Heart right ventricle (tissue), 16 donors: ENCODE measurements at regions not wholly inside any gene's neighbourhood (a gene's known extent, or its start where the extent isn't known, plus 50 kb on each side); places are given as distances from the start of the nearest gene placed in this dataset.

Experiments
- ATAC-seq, 8 donors: fragments of 200-7000 bp; cut with Tn5 transposase; one replicate each; pipeline ENCODE4 v1.9.1; 2020; ENCODE audit warnings: mild to moderate bottlenecking in 8 of 8, moderate library complexity in 8 of 8, moderate number of reproducible peaks in 1 of 8
- DNase-seq, 2 donors: peaks; one replicate each; pipeline ENCODE4 v3.0.0-alpha.2; 2020
- H3K27ac ChIP-seq, 10 donors: fragments of 200-600 bp; sonication (generic) in 2 of 10; one replicate each; pipeline versions ENCODE4 v1.5.0 to v1.8.0; 2020 to 2022; ENCODE audit warnings: mild to moderate bottlenecking in 3 of 10
- H3K27me3 ChIP-seq, 7 donors: fragments of 200-600 bp; one replicate each; pipeline ENCODE4 v1.8.0; 2021 to 2022; ENCODE audit warnings: mild to moderate bottlenecking in 2 of 7
- H3K36me3 ChIP-seq, 9 donors: fragments of 200-600 bp; sonication (generic) in 1 of 9; one replicate each; pipeline versions ENCODE4 v1.5.0 to v1.8.0; 2020 to 2022; ENCODE audit warnings: mild to moderate bottlenecking in 2 of 9
- H3K4me1 ChIP-seq, 9 donors: fragments of 200-600 bp; sonication (generic) in 1 of 9; one replicate each; pipeline versions ENCODE4 v1.5.0 to v1.8.0; 2020 to 2022; ENCODE audit warnings: mild to moderate bottlenecking in 4 of 9
- H3K4me3 ChIP-seq, 10 donors: fragments of 200-600 bp; sonication (generic) in 2 of 10; one replicate each; pipeline versions ENCODE4 v1.5.0 to v1.8.0; 2020 to 2022; ENCODE audit warnings: mild to moderate bottlenecking in 7 of 10, moderate library complexity in 2 of 10
- H3K9me3 ChIP-seq, 11 donors: fragments of 200-600 bp in 10 of 11; sonication (generic) in 2 of 11; one replicate each; pipeline versions ENCODE4 v1.5.0 to v1.8.0; 2013 to 2022; ENCODE audit warnings: mild to moderate bottlenecking in 2 of 11, control low read depth in 1 of 11, moderate library complexity in 1 of 11
- WGBS, 2 donors: extraction: QIAGEN DNeasy Blood & Tissue Kit; methylation state at CpG; one replicate each; pipeline ENCODE4 v1.1.7; 2013; ENCODE audit warnings: inconsistent platforms in 1 of 2; 5-methylcytosine and 5-hydroxymethylcytosine counted together
- intact Hi-C, 10 donors: fragments of 100-400 bp; cut with DNase I; formaldehyde crosslinking; loops; one replicate each; pipeline versions ENCODE4 v1.11.1 to v1.14.2; 2022
- TF ChIP-seq, protein P1 (sequence below), 9 donors: fragments of 200-600 bp; sonication (generic) in 2 of 9; IDR thresholded peaks; one replicate each; pipeline versions ENCODE4 v1.5.0 to v1.8.0; 2021 to 2022; ENCODE audit warnings: antibody characterized with exemption in 9 of 9, mild to moderate bottlenecking in 5 of 9, moderate library complexity in 1 of 9
- donor health status: Arrhythmogenic right ventricular cardiomyopathy.
- donor health status: ischemic (EF 13 %, LVEDD 7.1; RV severe dilation, severe dysfunction).
- donor health status: healthy with polysubstance abuse.
- donor health status: DM: no; HTN: yes; CAD: no.
- donor health status: DM: no; HTN: no; CAD: no.
- donor health status: ischemic (EF 25% LVEDD 6.9; RV normal size, moderate dysfunction).
- donor health status: ischemic (EF 25% LVEDD 5.7; RV mildly dilated, moderate dysfunction).
- donor health status: healthy.
- donor health status: DM: yes; HTN: yes; CAD: no.
- donor health status: Ischemic cardiomyopathy.
- donor health status: ischemic (EF 35%, LVEDD 5.7; RV mildly dilated, moderate dysfunction).
- donor health status: nonischemic (EF 11% LVEDD 7.7; RV severe dilation, severe dysfunction).
- donor health status: DM: yes; HTN: yes; CAD: no.
- donor health status: PGD.
- donor health status: ischemic (EF 29% LVEDD 5.4; RV normal size, mild dysfunction).
- donor health status: nonischemic (EF 23%, LVEDD 6.1; RV moderate dilation, normal function).

DNA sequence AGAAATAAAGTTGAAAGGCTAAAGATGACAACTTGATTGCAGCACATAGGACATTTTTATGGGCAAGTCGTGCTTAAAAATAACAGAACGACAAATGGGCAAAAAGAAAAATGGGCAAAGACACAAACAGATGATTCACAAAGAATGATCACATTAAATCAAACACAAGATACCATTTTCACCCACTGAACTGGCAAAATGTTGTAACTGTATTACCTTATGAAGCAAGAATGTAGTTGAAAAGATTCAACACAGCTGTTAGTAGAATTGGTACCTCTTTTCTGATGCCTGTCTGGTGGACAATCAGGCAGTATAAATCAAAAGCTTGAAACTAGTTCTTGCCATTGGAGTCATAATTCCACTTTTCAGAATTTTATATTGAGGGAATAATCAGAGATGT is 81.0 kb upstream of the PALM2AKAP2 start:
- DNase-seq (no peak), ATAC-seq (no peak)
- peaks cover 0 to 4% (median 0%) of the 10 kb centered on the region in 11 donors for H3K9me3 ChIP-seq
- no peak overlapping the region for H3K27ac ChIP-seq
- H3K27me3 ChIP-seq, result no peaks in the 10 kb centered on the region
- intact Hi-C loops, result no loop called here
- TF ChIP-seq, protein P1, sequence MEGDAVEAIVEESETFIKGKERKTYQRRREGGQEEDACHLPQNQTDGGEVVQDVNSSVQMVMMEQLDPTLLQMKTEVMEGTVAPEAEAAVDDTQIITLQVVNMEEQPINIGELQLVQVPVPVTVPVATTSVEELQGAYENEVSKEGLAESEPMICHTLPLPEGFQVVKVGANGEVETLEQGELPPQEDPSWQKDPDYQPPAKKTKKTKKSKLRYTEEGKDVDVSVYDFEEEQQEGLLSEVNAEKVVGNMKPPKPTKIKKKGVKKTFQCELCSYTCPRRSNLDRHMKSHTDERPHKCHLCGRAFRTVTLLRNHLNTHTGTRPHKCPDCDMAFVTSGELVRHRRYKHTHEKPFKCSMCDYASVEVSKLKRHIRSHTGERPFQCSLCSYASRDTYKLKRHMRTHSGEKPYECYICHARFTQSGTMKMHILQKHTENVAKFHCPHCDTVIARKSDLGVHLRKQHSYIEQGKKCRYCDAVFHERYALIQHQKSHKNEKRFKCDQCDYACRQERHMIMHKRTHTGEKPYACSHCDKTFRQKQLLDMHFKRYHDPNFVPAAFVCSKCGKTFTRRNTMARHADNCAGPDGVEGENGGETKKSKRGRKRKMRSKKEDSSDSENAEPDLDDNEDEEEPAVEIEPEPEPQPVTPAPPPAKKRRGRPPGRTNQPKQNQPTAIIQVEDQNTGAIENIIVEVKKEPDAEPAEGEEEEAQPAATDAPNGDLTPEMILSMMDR (IDR thresholded peaks at IDR 0.05), result no peak
- no peaks in the 10 kb centered on the region for H3K36me3 ChIP-seq
- 61 to 81% methylated on average over 2 of the region's 2 CpGs for WGBS, 2 donors
- no peaks in the 10 kb centered on the region for H3K4me1 ChIP-seq
- H3K4me3 ChIP-seq, result no peak overlapping the region

DNA sequence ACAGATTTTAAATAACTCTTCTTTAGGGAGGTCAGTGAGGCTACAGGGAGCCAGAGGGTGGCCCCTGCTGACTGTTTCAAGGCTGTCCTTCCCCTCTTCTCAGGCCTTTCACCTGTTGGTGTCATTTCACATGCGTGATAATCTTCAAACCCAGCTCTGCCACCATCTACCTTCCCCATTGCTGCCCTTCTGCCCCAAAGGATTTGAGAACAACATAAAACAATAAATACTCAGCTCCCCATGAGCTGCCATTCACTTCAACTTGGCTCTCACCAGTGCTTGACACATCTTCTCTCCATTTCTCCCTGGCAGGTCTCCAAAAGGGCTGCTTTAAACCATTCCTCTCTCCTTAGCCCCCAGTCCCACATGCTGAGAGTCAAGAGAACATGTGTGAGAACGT is 75.5 kb upstream of the PALM2AKAP2 start:
- intact Hi-C loops, result loop anchor here in 3 of 10 donors (10.0 kb wide), 3 partner anchors 80 to 190 kb away; partner anchors contain the start of gene PALM2AKAP2 (in 1 of the 3)
- no peak for ATAC-seq
- no peak for DNase-seq
- Histone ChIP-seq H3K36me3 (no peaks in the 10 kb centered on the region), H3K4me3 (no peak overlapping the region), H3K27ac (no peak overlapping the region), H3K4me1 (peaks cover 6 to 25% (median 13%) of the 10 kb centered on the region in 9 donors), H3K9me3 (peaks cover 0 to 4% (median 0%) of the 10 kb centered on the region in 11 donors), H3K27me3 (no peaks in the 10 kb centered on the region)
- WGBS, 2 donors, result 81 to 82% methylated on average over 2 of the region's 2 CpGs
- TF ChIP-seq, protein P1 (IDR thresholded peaks at IDR 0.05), result no peak

DNA sequence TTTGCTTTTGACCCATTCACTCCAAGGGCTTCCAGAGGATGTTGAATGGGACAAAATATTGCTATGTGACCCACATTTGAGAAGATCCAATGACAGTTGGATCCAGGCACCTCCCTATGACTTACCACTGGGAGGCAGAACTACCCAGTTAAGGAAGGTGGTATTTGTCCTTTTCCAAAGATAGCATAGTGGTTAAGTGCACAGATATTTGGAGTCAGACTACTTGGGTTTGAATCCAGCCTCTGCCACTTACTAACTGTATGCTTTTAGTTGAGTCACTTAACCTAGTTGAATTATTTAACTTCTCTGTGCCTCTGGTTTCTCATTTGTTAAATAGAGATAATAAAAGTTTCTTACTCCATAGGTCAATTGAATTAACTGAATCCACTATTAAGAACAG is 74.5 kb upstream of the PALM2AKAP2 start:
- ATAC-seq (peak in 1 of 8 donors; percentile 10), DNase-seq (no peak)
- Histone ChIP-seq H3K9me3 (peaks cover 0 to 4% (median 0%) of the 10 kb centered on the region in 11 donors), H3K36me3 (no peaks in the 10 kb centered on the region), H3K4me3 (no peak overlapping the region), H3K27me3 (no peaks in the 10 kb centered on the region), H3K27ac (no peak overlapping the region), H3K4me1 (peaks cover 6 to 34% (median 20%) of the 10 kb centered on the region in 9 donors)
- intact Hi-C loops, result loop anchor here in 4 of 10 donors (5.0 to 10.0 kb wide), 5 partner anchors 79 to 189 kb away; partner anchors contain the start of gene PALM2AKAP2 (in 1 of the 4)
- TF ChIP-seq, protein P1 (IDR thresholded peaks at IDR 0.05), result peak in 2 of 9 donors; percentile 21 to 30

DNA sequence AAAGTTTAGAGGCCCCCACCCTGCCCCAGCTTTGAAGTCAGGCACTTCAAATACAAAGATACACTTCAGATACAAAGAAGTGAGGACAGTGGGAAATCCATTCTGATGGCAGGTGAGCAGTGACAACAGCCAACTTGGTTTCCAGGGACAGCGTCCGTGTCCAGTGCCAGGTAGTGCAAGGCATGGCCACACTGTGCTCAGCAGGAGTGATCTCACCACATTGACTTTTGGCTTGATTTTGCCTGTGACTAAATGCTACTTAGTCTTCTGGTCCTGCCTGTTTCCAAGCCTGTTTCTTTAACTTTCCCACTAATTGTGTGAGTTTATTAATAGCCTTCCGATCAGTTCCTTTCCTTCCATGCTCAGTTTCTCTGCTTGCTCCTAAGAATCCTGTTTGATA is 72.6 kb upstream of the PALM2AKAP2 start:
- peak in 1 of 2 donors; percentile 32 for DNase-seq
- H3K27ac ChIP-seq, result peak overlapping the region in 6 of 10 donors; percentile 70 to 83 (median 77)
- 60 to 62% methylated on average over 3 of the region's 3 CpGs for WGBS, 2 donors
- intact Hi-C loops, result loop anchor here in 4 of 10 donors (5.0 to 10.0 kb wide), 5 partner anchors 77 to 187 kb away; partner anchors contain the start of gene PALM2AKAP2 (in 1 of the 4)
- H3K9me3 ChIP-seq, result no peaks in the 10 kb centered on the region
- peak; percentile 61 to 87 (median 67) for ATAC-seq
- TF ChIP-seq, protein P1 (IDR thresholded peaks at IDR 0.05), result no peak
- H3K27me3 ChIP-seq, result no peaks in the 10 kb centered on the region
- H3K4me1 ChIP-seq, result peaks cover 6 to 34% (median 22%) of the 10 kb centered on the region in 9 donors
- H3K36me3 ChIP-seq, result no peaks in the 10 kb centered on the region
- H3K4me3 ChIP-seq, result no peak overlapping the region
